ENCODE measurements at regions not wholly inside any gene's neighbourhood (a gene's known extent, or its start where the extent isn't known, plus 50 kb on each side); places are given as distances from the start of the nearest gene placed in this dataset.

DNA sequence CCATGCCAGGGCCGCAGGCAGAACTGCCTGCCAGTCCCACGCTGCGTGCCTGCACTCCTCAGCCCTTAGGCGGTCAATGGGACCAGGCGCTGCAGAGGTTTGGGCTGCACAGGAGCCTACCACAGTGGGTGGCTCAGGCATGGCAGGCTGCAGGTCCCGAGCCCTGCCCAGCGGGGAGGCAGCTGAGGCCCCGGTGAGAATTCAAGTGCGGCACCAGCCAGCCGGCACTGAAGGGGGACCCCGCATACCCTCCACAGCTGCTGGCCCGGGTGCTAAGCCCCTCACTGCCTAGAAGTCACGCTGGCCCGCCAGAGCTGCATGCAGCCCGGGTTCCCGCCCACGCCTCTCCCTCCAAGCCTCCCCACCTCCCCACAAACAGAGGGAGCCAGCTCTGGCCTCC is 302.5 kb upstream of the UGT8 start:
- no peak for TF ChIP-seq POLR2A (IDR thresholded peaks at IDR 0.05; ENCODE audit: control extremely low read depth in 1 of 2, low read depth in 2 of 2, low read length in 2 of 2)
- TF ChIP-seq, protein P1, sequence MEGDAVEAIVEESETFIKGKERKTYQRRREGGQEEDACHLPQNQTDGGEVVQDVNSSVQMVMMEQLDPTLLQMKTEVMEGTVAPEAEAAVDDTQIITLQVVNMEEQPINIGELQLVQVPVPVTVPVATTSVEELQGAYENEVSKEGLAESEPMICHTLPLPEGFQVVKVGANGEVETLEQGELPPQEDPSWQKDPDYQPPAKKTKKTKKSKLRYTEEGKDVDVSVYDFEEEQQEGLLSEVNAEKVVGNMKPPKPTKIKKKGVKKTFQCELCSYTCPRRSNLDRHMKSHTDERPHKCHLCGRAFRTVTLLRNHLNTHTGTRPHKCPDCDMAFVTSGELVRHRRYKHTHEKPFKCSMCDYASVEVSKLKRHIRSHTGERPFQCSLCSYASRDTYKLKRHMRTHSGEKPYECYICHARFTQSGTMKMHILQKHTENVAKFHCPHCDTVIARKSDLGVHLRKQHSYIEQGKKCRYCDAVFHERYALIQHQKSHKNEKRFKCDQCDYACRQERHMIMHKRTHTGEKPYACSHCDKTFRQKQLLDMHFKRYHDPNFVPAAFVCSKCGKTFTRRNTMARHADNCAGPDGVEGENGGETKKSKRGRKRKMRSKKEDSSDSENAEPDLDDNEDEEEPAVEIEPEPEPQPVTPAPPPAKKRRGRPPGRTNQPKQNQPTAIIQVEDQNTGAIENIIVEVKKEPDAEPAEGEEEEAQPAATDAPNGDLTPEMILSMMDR (IDR thresholded peaks at IDR 0.05; ENCODE audit: control extremely low read depth in 1 of 3, insufficient read depth in 1 of 3, low read depth in 1 of 3, low read length in 3 of 3), result no peak
- TF ChIP-seq, protein P2, sequence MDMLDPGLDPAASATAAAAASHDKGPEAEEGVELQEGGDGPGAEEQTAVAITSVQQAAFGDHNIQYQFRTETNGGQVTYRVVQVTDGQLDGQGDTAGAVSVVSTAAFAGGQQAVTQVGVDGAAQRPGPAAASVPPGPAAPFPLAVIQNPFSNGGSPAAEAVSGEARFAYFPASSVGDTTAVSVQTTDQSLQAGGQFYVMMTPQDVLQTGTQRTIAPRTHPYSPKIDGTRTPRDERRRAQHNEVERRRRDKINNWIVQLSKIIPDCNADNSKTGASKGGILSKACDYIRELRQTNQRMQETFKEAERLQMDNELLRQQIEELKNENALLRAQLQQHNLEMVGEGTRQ (IDR thresholded peaks at IDR 0.05; ENCODE audit: low read length), result no peak
- TF ChIP-seq GABPA (IDR thresholded peaks at IDR 0.05; ENCODE audit: borderline replicate concordance, insufficient read depth, low read length), result no peak
- no peak for TF ChIP-seq SRF (IDR thresholded peaks at IDR 0.05; ENCODE audit: low read depth, low read length)
- no peak for TF ChIP-seq RXRA (IDR thresholded peaks at IDR 0.05; ENCODE audit: insufficient read depth, low read depth, low read length)
- no peak for TF ChIP-seq EZH2 (IDR thresholded peaks at IDR 0.05; ENCODE audit: low read depth, low read length, severe bottlenecking)
- TF ChIP-seq, protein P3, sequence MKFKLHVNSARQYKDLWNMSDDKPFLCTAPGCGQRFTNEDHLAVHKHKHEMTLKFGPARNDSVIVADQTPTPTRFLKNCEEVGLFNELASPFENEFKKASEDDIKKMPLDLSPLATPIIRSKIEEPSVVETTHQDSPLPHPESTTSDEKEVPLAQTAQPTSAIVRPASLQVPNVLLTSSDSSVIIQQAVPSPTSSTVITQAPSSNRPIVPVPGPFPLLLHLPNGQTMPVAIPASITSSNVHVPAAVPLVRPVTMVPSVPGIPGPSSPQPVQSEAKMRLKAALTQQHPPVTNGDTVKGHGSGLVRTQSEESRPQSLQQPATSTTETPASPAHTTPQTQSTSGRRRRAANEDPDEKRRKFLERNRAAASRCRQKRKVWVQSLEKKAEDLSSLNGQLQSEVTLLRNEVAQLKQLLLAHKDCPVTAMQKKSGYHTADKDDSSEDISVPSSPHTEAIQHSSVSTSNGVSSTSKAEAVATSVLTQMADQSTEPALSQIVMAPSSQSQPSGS (IDR thresholded peaks at IDR 0.05; ENCODE audit: low read length), result no peak
- no peak for TF ChIP-seq CREB1 (IDR thresholded peaks at IDR 0.05)
- no peak for TF ChIP-seq HDAC6 (IDR thresholded peaks at IDR 0.05; ENCODE audit: low read depth, low read length)
- TF ChIP-seq RBBP5 (IDR thresholded peaks at IDR 0.05; ENCODE audit: borderline replicate concordance, low read depth, low read length), result no peak
- TF ChIP-seq NRF1 (IDR thresholded peaks at IDR 0.05; ENCODE audit: low read depth, low read length), result no peak
- no peak for TF ChIP-seq CBX5 (IDR thresholded peaks at IDR 0.05; ENCODE audit: low read depth, low read length)

Measured in H1 (cell line).